ENCODE measurements at regions not wholly inside any gene's neighbourhood (a gene's known extent, or its start where the extent isn't known, plus 50 kb on each side); places are given as distances from the start of the nearest gene placed in this dataset.
"Not testable (repeated sequence)": the region's sequence is repeated elsewhere in the genome, so short reads cannot be mapped to it uniquely, and the experiment has no call there.

DNA sequence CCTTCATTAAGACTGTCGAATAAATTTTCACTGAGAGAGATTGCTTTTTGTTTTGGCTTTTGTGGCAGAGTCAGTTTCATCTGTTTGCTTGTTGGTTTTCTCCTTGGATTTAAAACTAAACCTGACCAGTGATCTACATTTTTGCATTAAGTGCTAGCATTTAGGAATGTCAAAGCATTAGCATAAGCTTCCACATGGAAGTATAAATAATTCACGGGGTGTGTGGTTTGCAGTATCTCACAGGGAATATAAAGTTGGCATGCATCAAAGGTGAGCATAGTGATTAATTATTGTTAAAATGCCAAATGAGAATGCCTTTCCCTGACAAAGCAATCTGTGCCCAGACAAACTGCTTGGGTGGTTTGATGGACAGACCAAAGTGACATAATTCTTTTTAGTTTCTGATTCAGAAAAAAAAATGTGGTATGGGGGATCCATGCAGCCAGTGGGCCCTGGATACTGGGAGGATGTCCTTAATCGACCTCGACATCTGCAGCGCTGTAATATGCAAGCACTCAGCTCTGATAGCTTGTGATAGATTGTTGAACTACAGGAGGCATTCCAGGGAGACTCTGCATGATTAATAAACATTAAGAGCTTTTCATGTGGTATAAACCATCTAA, 339.3 kb upstream of the POM121L12 start:
- DNase-seq: no peak

DNA sequence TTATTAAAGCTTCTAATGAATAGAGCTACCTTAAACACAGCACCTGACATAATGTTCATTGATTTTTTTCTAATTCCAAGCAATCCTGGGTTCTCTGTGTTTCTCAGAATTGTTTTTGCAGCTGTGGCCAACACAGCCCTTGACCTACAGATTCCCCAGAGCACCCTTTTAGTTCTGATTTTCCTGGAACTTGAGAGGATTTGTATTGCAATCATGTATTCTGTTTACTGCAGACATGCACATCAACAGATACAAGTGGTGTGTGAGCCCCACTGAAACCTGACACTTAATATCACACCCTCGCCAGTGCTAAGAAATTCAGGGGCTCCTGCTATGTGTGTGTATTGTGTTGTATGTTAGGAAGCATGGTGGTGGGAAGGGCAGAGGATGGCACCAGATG, 344.2 kb upstream of the POM121L12 start:
- no peak for DNase-seq

DNA sequence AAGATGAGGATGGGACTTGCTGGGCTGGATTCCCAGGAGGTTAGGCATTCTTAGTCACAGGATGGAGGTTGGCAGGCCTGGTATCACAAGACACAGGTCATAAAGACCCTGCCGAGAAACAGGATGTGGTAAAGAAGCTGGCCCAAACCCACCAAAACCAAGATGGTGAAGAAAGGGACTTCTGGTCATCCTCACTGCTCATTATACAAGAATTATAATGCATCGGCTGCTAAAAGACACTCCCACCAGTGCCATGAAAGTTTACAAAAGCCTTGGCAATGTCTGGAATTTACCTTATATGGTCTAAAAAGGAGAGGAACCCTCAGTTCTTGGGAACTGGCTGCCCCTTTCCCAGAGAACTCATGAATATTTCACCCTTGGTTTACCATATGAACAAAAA, 345.5 kb upstream of the POM121L12 start:
- no peak for DNase-seq

DNA sequence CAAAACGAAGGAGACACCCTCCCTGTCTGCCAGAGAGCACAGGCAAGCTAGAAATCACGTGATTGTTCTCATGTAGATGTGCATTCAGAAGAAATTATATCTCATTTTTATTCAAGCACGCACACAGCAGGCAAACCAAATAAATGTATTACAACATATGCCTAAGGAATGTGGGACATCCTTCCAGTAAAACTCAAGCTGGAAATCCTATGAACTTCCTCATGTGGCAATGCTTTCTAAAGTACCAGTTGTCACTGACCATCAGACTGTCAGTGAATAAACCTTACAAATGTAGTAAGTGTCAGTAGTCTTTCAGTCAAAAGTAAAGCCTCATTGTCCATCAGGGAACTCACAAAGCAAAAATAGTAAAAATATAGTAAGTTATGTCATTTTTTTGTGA, 350.1 kb upstream of the POM121L12 start:
- no peak for DNase-seq

DNA sequence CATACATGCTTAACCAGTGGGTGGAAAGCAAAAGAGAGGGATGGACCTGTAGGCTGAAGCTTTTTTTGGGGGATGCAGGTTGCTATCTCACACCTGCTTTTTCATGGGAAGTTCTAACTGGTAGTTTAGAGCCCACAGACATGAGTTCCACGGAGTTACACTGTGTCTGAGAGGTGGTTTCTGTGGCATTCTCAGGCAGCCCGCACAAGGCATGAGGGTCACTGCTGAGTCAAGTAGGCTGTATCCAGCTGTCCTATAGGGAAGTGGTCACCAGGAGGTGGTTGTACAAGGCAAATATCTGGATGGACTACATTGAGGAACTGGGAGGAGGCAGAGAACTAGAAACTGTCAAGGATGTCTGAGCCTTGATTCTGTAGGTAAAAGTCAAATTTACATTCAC, 351.0 kb upstream of the POM121L12 start:
- no peak for DNase-seq

DNA sequence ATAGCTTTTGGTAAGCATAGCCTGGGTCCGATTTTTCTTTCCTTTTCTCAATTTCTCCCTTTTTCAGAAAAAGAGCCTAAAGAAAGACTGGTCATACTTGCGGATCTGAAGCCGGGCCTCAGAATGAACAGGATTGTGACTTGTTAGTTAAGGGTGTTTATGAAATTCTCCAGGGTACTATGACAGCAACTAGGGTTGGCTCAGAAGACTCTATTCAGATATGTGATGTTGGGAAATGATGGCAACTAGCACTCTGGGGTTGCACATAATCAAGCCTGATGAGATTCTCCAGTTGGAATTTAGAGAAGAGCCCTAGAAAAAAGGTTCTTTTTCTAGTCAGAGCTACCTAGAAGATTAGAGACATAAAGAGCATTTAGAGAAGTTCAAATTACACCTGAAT, 352.4 kb upstream of the POM121L12 start:
- no peak for DNase-seq

DNA sequence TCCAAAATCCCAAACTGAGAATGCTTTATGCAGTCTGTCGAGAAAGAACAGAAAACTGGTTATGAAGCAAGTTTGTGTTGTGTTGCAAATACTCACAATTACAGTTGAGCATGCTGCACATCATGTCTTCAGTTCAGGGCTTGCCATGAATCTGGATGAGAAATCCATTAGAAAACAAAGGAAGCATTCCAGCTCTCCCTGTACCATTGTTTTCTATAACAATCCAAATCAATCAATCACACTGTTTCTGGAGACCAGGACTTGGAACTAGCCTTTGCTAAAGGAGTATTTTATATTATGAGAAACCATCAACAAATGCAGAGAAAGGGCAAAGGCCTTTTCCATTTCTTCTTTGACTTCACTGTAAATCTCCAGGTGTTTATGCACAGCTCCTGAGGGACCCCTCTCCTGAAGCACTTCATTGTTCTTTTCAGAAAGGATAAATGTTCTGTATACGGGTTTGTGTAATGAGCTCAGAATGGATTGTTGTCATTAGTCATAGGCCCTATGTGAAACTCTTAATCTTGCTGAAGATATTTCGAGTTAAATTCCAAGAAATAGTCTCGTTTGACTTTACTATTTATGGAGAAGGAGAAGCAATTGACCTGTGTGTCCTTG, 364.7 kb upstream of the POM121L12 start:
- no peak for DNase-seq

DNA sequence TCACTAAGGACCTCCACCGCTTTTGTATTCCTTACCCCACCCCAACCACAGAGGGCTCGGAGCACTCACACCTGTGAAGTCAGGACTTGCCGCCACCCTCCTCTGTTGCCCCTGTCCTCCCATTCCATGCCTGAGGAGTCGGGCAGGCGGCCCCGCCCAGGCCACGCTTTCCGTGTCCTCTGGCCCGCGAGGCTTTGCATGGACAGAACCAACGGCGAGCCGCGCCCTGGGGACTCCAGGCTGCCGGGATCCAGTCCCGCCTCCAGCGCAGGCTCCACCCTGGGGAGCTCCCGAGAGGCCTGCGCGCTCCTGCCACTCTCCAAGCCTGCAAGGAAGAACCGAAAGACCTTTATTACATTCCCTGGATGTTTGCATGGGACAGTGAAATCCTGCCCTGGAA, 366.4 kb upstream of the POM121L12 start:
- DNase-seq: no peak

DNA sequence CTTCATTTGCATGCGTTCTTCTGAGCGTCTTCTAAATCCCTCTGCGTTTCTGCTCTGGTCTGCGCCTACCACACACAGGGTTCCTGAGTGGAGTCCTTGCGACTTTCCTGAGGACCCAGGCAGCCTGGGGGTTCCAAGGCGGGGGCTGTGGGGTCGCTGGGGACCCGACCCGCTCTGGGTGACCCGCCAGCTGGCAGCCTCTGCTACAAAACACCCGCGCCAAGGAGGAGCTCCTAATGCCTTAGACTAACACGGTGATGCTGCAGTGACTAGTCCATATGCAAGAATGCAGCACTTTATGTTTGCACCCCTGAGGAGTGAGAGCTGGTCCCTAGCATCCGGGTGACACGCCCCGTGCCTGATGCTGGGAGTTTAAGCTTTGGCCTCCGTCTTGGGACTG, 367.0 kb upstream of the POM121L12 start:
- DNase-seq: no peak

DNA sequence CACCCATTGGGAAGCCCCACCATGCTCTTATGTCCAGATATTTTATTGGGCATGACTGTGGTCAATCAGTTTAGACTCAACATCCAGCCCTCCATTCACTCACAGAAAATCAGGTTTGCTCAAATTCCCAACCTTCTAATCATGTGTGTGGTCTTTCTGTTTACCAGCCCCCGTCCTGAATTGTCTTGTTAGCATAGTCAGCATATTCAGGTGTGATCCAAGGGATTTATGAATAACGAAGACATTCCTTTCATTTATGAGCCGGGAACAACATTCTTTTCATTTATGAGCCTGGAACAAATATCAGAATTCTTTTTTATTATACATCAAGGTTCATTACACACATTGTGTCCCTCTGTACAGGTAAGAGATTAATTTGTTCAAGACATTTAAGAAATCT, 376.3 kb upstream of the POM121L12 start:
- DNase-seq: no peak

DNA sequence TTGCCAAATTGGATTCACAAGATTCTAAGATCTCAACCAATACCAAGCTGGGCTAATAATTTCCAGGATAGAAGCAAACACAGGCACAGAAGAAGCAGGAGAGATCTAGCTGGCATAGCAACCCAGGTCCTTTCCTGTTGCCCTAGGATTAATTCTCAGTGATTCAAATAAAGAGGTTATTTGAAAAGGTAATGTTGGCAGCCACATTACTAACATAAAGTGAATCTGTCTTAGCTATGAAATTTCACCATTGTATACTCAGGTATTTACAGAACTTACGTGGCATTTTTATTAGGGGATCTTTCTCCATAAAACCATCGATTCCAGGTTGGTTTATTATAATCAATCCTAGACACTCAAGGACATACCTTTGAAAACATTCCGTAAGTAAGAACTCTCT, 379.3 kb upstream of the POM121L12 start:
- no peak for DNase-seq

DNA sequence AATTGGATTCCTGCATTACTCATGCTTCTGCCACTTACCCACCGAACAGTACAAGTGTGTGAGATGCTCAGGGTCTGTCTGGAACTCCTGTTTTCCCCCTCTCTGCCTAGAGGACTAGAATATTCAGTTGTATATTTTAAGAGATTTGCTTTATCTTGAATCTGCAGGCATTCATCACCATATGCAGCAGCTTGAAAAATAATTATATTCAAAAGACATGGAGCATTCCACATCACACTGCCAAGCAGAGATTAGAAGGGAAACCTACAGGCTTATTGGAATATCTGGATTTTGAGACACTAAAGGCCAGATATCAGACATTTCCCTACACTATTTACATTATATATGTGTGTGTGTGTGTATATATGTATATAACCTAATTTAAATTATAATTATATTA, 382.8 kb upstream of the POM121L12 start:
- no peak for DNase-seq

DNA sequence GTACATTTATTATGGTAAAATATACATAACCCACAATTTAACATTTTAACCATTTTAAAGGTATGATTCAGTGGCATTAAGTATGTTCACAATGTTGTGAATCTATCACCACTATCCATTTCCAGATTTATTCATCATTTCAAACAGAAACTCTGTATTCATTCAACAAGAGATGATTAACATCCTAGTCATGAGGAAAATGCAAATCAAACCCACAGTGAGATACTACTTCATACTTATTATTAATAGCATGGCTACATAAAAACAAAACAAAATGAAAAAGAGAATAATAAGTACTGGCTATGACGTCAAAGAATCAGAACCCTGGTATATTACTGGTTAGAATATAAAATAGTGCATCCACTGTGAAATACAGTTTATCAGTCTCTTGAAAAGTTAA, 386.6 kb upstream of the POM121L12 start:
- DNase-seq: no peak

DNA sequence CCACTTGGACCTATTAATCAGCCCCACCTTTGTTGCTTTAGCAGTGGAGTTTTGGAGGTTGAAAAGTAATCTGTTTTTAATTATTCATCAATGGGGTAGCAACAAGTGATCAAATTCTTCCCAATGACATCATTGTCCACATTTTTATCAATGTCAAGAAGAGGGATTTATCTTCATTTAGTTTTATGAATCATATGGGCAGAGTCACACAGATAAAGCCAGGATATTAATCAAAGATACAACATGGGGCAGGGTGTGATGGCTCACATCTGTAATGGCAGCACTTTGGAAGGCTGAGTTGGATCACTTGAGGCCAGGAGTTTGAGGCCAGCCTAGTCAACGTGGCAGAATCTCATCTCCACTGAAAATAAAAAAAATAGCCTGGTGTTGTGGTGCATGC, 388.4 kb upstream of the POM121L12 start:
- no peak for DNase-seq

DNA sequence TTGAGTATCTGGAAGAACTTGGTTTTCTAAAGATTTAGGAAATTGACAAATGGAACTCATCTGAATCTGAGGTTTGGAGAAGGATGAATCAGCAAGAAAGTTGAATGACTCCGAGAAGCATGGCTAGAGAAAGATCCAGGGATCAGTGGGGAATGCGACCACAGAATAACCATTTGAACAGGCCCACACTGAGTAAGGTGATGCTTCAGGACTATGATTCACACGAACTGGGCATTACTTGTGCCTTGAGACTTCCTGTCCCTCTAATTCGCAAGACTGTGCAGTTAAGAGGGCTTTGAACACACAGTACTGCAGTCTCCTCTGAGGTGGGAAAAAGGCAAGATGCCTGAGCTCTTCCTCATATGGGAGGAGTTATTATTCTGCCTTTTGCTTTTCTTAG, 395.5 kb upstream of the POM121L12 start:
- no peak for DNase-seq

DNA sequence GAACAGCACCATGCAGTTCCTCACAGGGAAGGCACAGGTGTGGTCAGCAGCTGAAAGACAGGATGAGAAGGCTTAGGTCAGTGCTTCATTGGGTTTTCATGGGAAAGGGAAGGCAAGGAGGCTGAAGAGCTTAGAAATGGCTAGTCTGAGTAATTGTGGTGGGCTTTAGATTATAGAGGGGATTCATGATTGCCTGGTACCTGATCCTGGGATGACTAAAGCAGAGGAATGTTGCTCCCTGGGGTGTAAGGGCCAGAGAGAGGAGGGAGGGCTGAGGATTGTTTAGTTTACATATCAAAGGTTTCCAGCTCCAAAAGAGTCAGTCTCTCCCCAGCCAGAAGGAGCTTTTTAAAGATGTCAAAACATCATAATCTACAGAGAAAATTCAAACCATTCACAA, 396.3 kb upstream of the POM121L12 start:
- DNase-seq: no peak

DNA sequence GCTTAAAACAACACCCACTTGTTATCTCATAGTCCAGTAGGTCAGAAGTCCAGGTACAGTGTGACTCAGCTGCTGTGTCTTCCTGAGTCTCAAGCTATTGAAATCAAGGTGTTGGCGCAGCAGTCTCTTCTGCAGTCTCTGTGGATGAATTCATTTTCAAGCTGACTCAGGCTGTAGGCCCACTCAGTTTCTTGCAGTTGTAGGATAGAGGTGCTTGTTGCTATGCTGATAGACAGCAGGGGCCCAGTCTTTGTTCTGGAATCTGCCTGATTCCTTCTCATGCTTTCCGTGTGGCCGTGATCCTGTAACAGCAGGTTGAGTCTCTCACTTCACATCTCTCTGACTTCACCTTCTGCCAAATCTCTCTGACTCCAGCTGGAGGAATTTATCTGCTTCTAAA, 400.4 kb upstream of the POM121L12 start:
- no peak for DNase-seq

DNA sequence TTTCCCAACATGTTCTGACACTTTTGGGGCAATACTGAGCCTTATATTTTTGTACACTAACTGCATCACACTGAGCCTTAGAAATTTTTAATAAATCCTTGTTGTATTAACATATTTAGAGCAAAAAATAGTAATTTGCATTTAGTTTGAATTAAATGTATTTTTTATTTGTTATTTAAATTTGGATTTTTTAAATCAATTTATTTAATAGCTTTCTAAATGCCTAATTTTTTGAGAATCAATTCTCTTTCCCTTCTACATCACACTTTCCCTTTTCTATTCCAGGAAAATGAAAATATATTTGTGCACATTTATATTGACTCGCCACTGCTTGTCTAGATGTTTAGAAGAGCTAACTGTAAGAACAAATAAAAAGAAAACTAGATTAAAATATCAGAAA, 414.6 kb upstream of the POM121L12 start:
- DNase-seq: no peak

DNA sequence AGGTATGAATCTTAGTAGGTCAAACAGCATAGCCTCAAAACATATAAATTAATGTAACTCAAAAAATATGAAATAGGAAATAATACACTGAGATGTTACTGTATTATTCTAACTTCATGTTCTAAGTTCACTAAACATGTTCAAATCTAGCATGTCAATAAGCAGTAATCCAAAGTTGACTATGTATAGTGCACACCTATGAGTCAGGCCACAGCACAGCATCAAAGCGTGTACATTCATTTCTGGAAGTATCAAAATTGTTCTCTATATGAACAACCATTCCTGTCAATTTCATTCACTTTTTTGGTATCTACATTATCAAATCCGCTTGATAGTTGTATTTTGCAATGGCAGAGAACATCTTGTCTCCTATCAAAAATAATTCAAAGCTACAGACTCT, 418.9 kb upstream of the POM121L12 start:
- no peak for DNase-seq

DNA sequence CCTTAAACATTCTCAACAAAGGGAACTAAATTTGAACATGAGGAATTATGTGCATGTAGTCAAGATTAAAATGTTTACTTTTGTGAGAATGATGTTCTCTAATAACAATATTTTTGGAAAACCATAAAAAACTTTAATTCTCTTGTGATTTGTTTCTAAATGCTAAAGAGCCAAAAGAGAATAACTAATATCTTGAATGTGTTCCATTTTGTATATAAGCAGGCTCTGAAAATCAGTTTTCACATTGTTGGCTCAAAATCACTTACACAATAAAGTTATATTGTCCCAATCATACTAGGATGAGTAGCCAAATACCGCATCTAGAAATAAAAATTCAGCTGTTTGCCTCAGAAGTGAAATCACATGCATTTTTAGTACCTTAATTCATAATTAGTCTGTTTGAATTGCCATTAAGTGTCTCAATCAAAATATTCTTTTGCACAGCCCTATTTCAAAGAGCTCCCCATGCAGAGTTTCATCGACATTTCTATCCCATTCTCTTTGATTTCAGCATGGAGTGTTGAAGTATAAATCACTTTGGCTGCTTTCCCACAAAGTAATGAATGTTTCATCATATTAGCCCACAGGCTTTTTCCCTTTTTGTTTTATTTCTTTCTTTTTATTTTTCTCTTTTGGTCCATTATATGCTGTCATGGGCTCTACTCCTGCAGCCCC, 420.3 kb upstream of the POM121L12 start:
- DNase-seq: no peak

DNA sequence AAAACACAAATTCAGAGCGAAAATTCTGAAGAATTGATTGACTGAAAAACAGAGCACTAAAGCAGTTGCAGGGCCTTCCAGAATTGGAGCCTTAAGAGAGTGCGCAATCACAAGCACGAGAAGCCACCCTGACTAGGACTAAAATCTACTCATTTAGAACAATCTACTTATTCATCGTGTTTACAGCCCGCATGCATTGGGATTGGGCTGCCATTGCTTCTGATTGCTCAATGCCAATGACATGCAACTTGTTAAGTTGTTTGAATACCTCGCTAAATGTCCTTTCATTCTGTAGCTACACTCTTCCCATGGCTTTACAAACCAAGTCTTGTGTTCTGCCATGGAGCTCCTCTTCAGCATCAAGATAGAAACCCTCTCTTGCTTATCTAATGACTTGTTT, 425.9 kb upstream of the POM121L12 start:
- DNase-seq: no peak

DNA sequence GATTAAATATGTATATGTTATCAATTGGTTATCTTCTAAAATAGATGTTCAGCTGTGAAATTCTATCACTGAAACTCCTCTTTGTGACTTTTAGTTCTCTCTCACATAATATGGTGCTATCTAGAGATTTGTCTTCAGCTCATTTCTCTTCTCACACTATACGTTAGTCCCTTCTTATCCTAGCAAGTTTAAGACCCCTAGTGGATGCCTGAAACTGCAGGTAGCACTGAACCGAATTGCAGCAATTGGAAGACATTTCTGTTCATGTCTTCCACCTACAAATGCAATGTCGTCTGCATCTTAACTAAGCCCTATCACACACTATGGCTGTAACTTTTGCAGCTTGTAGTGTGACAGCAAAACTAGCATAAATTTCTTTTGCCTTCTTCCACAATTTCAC, 442.7 kb upstream of the POM121L12 start:
- DNase-seq: no peak

DNA sequence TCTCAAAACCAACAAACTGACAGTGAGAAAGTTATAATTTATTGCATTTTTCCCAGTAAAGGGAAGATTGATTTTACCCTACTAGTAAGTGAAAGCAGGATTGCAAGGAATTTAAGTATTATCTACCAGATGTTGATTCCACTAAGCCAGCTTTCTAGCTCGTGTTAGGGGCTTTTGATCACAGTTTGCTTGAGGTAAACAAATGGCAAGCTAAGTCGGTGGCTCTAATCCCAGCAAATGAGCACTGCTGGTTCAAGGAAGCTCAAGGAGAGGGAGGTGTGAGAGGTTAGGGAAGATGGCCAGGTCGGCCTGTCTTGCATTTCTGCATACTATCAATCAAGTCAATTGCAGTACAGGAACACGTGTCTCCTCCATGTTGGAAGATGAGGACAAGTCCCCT, 448.7 kb upstream of the POM121L12 start:
- DNase-seq: no peak

DNA sequence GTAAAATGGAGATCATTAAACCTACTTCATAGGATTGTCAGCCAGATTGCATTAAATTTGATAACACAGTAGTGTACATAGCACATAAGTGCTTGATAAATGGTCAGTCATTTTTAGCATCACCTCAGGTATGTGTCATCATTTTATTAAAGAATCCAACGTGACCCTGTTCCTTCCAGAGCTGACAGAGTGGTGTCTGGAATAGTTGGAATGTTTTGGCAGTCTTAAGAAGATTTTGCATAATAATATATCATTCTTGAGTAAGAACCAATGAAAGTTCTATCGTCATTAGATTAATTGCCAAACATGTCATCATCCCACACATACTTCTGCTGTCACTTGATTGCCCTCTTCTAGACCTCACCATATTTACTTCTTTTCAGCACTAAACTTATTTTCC, 451.4 kb upstream of the POM121L12 start:
- no peak for DNase-seq

DNA sequence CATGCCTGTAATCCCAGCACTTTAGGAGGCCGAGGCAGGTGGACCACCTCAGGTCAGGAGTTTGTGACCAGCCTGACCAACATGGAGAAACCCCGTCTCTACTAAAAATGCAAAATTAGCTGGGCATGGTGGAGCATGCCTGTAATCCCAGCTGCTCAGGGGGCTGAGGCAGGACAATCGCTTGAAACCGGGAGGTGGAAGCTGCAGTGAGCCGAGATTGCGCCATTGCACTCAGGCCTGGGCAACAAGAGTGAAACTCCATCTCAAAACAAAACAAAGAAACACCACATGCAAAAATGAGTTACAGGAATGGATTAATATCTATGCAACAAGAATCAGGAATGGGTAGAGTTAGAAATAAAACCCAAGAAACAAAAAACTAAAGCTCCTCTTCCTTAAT, 462.3 kb upstream of the POM121L12 start:
- not testable (repeated sequence) for DNase-seq
